Karpas-422 (cell line): ENCODE measurements at regions not wholly inside any gene's neighbourhood (a gene's known extent, or its start where the extent isn't known, plus 50 kb on each side); places are given as distances from the start of the nearest gene placed in this dataset.
"Not testable (repeated sequence)": the region's sequence is repeated elsewhere in the genome, so short reads cannot be mapped to it uniquely, and the experiment has no call there.

ENCODE experiments used
- DNase-seq: peaks from one replicate; pipeline ENCODE4 v3.0.0-alpha.2; 2015
- H2AFZ ChIP-seq: fragments of 200-600 bp; sonication (generic); 2 replicates; pipeline ENCODE4 v1.6.1; 2014; ENCODE audit warnings: antibody characterized with exemption, low read length, mixed read lengths
- H3K27ac ChIP-seq: fragments of 200-600 bp; sonication (generic); 2 replicates; pipeline ENCODE4 v1.5.1; 2014; ENCODE audit warnings: mild to moderate bottlenecking, low read length, moderate library complexity
- H3K27me3 ChIP-seq: fragments of 200-600 bp; sonication (generic); 2 replicates; pipeline ENCODE4 v1.6.1; 2014; ENCODE audit warnings: low read length, mixed read lengths
- H3K36me3 ChIP-seq: fragments of 200-600 bp; sonication (generic); 2 replicates; pipeline ENCODE4 v1.6.1; 2014; ENCODE audit warnings: low read length, mixed read lengths; ENCODE audit not compliant: insufficient read depth
- H3K4me1 ChIP-seq: fragments of 200-600 bp; sonication (generic); 2 replicates; pipeline ENCODE4 v1.6.1; 2014; ENCODE audit warnings: mild to moderate bottlenecking, low read length, mixed read lengths
- H3K4me2 ChIP-seq: fragments of 200-600 bp; sonication (generic); 2 replicates; pipeline ENCODE4 v1.6.1; 2014; ENCODE audit warnings: low read length, low read depth, mild to moderate bottlenecking; ENCODE audit not compliant: poor library complexity, severe bottlenecking
- H3K4me3 ChIP-seq: fragments of 200-600 bp; sonication (generic); 2 replicates; pipeline ENCODE4 v1.5.1; 2014; ENCODE audit warnings: mild to moderate bottlenecking, antibody characterized with exemption, low read length, mixed read lengths
- H3K79me2 ChIP-seq: fragments of 200-600 bp; sonication (generic); 2 replicates; pipeline ENCODE4 v1.6.1; 2014; ENCODE audit warnings: mild to moderate bottlenecking, low read length, mixed read lengths
- H3K9ac ChIP-seq: fragments of 200-600 bp; sonication (generic); 2 replicates; pipeline ENCODE4 v1.6.0; 2014; ENCODE audit warnings: low read length
- H3K9me2 ChIP-seq: fragments of 200-600 bp; sonication (generic), shearing (Covaris generic); replicated peaks from 2 replicates; pipeline ENCODE4 v1.6.0; 2014; ENCODE audit warnings: mild to moderate bottlenecking, low read length, moderate library complexity; ENCODE audit not compliant: insufficient read depth
- H3K9me3 ChIP-seq: fragments of 300-700, 200-600 bp; sonication (generic); 2 replicates; pipeline ENCODE4 v1.6.1; 2014; ENCODE audit warnings: low read length, mixed read lengths
- H4K20me1 ChIP-seq: fragments of 200-600 bp; sonication (generic); 2 replicates; pipeline ENCODE4 v1.6.1; 2014; ENCODE audit warnings: mild to moderate bottlenecking, antibody characterized with exemption, low read length, low read depth; ENCODE audit not compliant: insufficient read depth

- Histone ChIP-seq H3K9ac (no peak overlapping the region), H3K79me2 (no peaks in the 10 kb centered on the region), H3K4me3 (no peak overlapping the region), H3K4me2 (no peak overlapping the region), H3K27me3 (no peaks in the 10 kb centered on the region), H3K4me1 (no peaks in the 10 kb centered on the region; the same call in 1 of the 2 replicates), H3K27ac (no peak overlapping the region), H3K9me2 (no peaks in the 10 kb centered on the region), H4K20me1 (no peaks in the 10 kb centered on the region), H3K9me3 (peaks cover 6% of the 10 kb centered on the region; the same call in 1 of the 2 replicates), H2AFZ (no peak overlapping the region), H3K36me3 (no peaks in the 10 kb centered on the region)
- DNase-seq = no peak
These were observed 510.2 kb downstream of the NTRK3 start for GRCh38 chr15:87746333-87746732.

DNA sequence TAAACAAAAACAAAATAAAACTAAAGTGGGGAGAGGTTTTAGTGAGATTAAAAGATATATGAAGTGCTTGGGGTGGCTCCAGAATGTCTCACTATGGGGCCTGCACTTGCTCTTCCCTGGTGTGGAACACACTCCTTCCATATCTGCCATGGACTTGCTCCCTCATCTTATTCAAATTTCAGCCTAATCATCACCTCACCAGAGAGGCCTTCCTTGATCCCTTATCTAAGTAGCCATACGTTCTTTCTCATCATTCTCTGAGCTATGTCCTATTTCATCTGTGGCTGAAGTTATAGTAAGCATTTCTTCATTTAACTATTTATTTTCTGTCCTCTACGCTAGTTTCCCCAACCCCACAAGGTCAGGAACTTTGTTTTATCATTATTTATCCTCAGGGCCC lies 511.7 kb downstream of the NTRK3 start:
- Histone ChIP-seq H3K36me3 (no peaks in the 10 kb centered on the region), H2AFZ (no peak overlapping the region), H3K4me1 (no peaks in the 10 kb centered on the region; the same call in 1 of the 2 replicates)

GRCh38 chr15:87743562-87743961 lies 513.0 kb downstream of the NTRK3 start:
- H3K36me3 ChIP-seq = no peaks in the 10 kb centered on the region
- no peak overlapping the region for H2AFZ ChIP-seq
- no peak overlapping the region for H3K4me2 ChIP-seq
- no peaks in the 10 kb centered on the region; the same call in 1 of the 2 replicates for H3K4me1 ChIP-seq
- DNase-seq = no peak
- H4K20me1 ChIP-seq = no peaks in the 10 kb centered on the region
- H3K9me2 ChIP-seq = no peaks in the 10 kb centered on the region
- H3K27me3 ChIP-seq = no peaks in the 10 kb centered on the region
- no peak overlapping the region for H3K27ac ChIP-seq
- no peaks in the 10 kb centered on the region for H3K79me2 ChIP-seq
- no peak overlapping the region for H3K9ac ChIP-seq
- H3K4me3 ChIP-seq = no peak overlapping the region
- peaks cover 3% of the 10 kb centered on the region; the same call in 1 of the 2 replicates for H3K9me3 ChIP-seq

More for the DNA sequence above, 511.7 kb downstream of the NTRK3 start:
- no peaks in the 10 kb centered on the region for H3K79me2 ChIP-seq
- H4K20me1 ChIP-seq = no peaks in the 10 kb centered on the region
- no peak overlapping the region for H3K9ac ChIP-seq
- H3K4me3 ChIP-seq = no peak overlapping the region
- no peak overlapping the region for H3K27ac ChIP-seq
- DNase-seq = no peak
- peaks cover 6% of the 10 kb centered on the region; the same call in 1 of the 2 replicates for H3K9me3 ChIP-seq
- no peaks in the 10 kb centered on the region for H3K27me3 ChIP-seq
- H3K9me2 ChIP-seq = no peaks in the 10 kb centered on the region
- H3K4me2 ChIP-seq = no peak overlapping the region

- Histone ChIP-seq H3K9me3 (peaks cover 3% of the 10 kb centered on the region; the same call in 1 of the 2 replicates), H3K4me1 (no peaks in the 10 kb centered on the region), H3K79me2 (no peaks in the 10 kb centered on the region), H3K27ac (no peak overlapping the region), H3K27me3 (no peaks in the 10 kb centered on the region), H2AFZ (no peak overlapping the region), H3K4me2 (no peak overlapping the region), H3K4me3 (no peak overlapping the region), H3K36me3 (no peaks in the 10 kb centered on the region), H3K9ac (no peak overlapping the region), H4K20me1 (no peaks in the 10 kb centered on the region), H3K9me2 (no peaks in the 10 kb centered on the region)
- DNase-seq = no peak
These were observed 515.2 kb downstream of the NTRK3 start for GRCh38 chr15:87741350-87741749.

DNA sequence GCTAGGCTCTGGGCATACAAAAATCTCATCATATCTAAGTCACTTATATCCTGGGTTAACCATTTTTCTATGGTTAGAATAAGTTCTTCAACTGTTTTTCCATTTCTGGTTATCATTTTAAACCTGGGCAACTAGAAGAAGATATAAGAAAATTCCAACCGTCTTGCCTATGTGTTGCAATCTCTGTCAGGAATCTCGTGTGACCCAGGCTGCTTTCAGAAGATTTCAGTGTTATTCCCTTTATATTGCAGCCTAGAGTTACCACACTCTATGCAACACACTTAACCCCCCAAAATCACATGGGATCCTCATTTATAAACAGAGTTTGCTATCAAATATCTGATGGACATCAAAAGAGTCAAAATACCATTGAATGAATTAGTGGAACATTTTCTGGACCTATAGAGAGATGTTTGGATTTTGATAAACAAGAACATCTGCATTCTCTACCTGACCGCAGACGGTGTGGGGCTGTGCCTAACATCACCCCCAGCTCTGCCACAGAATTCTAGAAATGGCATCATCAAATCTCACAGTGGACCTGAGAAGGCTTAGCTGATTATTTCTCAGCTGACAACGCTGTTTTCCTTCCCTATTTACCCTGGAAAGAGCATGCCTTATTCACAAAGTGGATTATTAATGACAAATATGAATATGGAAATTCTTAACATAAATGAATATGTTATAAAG lies 515.7 kb downstream of the NTRK3 start:
- H3K4me3 ChIP-seq = no peak overlapping the region
- no peaks in the 10 kb centered on the region for H3K4me1 ChIP-seq
- no peaks in the 10 kb centered on the region for H3K27me3 ChIP-seq
- DNase-seq = no peak
- no peaks in the 10 kb centered on the region for H4K20me1 ChIP-seq
- H3K9me2 ChIP-seq = no peaks in the 10 kb centered on the region
- no peak overlapping the region for H2AFZ ChIP-seq
- H3K79me2 ChIP-seq = no peaks in the 10 kb centered on the region
- H3K9ac ChIP-seq = no peak overlapping the region
- H3K4me2 ChIP-seq = no peak overlapping the region
- no peaks in the 10 kb centered on the region for H3K36me3 ChIP-seq
- peaks cover 3% of the 10 kb centered on the region; the same call in 1 of the 2 replicates for H3K9me3 ChIP-seq
- no peak overlapping the region for H3K27ac ChIP-seq

- no peaks in the 10 kb centered on the region for H3K36me3 ChIP-seq
These were observed 516.7 kb downstream of the NTRK3 start for GRCh38 chr15:87739866-87740265.

DNA sequence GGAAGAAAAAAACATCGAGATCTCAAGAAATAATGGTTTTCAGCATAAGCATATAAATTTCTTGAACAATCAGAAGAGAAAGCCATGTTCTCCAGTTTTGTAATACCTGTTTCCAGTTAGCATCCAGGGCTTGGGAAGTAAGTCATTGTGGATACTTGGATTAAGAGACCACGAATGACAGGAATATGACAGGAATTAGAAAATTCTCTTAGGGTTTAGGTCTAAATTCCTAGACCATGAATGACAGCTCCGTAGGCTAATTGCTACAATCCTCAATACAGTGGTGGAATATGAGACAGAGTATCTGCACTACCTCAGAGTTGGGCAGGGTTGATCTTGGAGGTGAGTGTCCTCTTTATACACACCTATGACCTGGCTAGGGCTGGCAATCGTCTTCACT lies 517.5 kb downstream of the NTRK3 start:
- Histone ChIP-seq H3K4me2 (no peak overlapping the region), H3K4me3 (no peak overlapping the region), H2AFZ (no peak overlapping the region), H3K79me2 (no peaks in the 10 kb centered on the region), H3K27ac (no peak overlapping the region), H3K9ac (no peak overlapping the region), H3K4me1 (no peaks in the 10 kb centered on the region), H3K9me2 (no peaks in the 10 kb centered on the region), H3K36me3 (no peaks in the 10 kb centered on the region), H3K27me3 (no peaks in the 10 kb centered on the region), H3K9me3 (peaks cover 3% of the 10 kb centered on the region), H4K20me1 (no peaks in the 10 kb centered on the region)
- no peak for DNase-seq

More at GRCh38 chr15:87739866-87740265, 516.7 kb downstream of the NTRK3 start:
- Histone ChIP-seq H3K27ac (no peak overlapping the region), H3K4me1 (no peaks in the 10 kb centered on the region), H3K9me3 (peaks cover 3% of the 10 kb centered on the region), H4K20me1 (no peaks in the 10 kb centered on the region), H3K79me2 (no peaks in the 10 kb centered on the region), H2AFZ (no peak overlapping the region), H3K4me2 (no peak overlapping the region), H3K9me2 (no peaks in the 10 kb centered on the region), H3K27me3 (no peaks in the 10 kb centered on the region), H3K4me3 (no peak overlapping the region), H3K9ac (no peak overlapping the region)
- no peak for DNase-seq

DNA sequence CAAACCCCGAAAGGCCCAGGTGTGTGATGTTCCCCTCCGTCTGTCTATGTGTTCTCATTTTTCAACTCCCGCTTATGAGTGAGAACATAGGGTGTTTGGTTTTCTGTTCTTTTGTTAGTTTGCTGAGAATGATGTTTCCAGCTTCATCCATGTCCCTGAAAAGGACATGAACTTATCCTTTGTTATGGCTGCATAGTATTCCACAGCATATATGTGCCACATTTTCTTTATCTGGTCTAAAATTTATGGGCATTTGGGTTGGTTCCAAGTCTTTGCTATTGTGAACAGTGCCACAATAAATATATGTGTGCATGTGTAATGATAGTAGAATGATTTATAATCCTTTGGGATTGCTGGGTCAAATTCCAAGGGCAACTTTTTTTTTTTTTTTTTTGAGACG lies 519.1 kb downstream of the NTRK3 start:
- not testable (repeated sequence) for H3K4me2 ChIP-seq, H3K9me3 ChIP-seq, H3K36me3 ChIP-seq, H3K27ac ChIP-seq, H3K4me1 ChIP-seq, DNase-seq, H4K20me1 ChIP-seq, H2AFZ ChIP-seq, H3K27me3 ChIP-seq, H3K4me3 ChIP-seq, H3K9ac ChIP-seq, H3K9me2 ChIP-seq, H3K79me2 ChIP-seq
